ENCODE measurements at regions not wholly inside any gene's neighbourhood (a gene's known extent, or its start where the extent isn't known, plus 50 kb on each side); places are given as distances from the start of the nearest gene placed in this dataset.

- TF ChIP-seq ZNF449 (CRISPR knock-in tag; IDR thresholded peaks at IDR 0.05) (no peak), KDM5B (IDR thresholded peaks at IDR 0.05; ENCODE audit: insufficient replicate concordance, low read depth, low read length) (no peak), BACH1 (tag; IDR thresholded peaks at IDR 0.05) (no peak)
These were observed 347.9 kb upstream of the HS6ST1 start (continued) for GRCh38 chr2:128666596-128666995.

- TF ChIP-seq MYC (IDR thresholded peaks at IDR 0.05; ENCODE audit: low read depth, low read length) (no peak), MYC (CRISPR knock-in tag; IDR thresholded peaks at IDR 0.05; ENCODE audit: borderline replicate concordance, low read depth) (no peak), SETDB1 (IDR thresholded peaks at IDR 0.05; ENCODE audit: low read length) (no peak), ELK1 (CRISPR knock-in tag; IDR thresholded peaks at IDR 0.05) (no peak), STAT6 (CRISPR knock-in tag; IDR thresholded peaks at IDR 0.05) (no peak), POLR2H (tag; IDR thresholded peaks at IDR 0.05; ENCODE audit: low read depth) (no peak), TFE3 (CRISPR knock-in tag; IDR thresholded peaks at IDR 0.05) (no peak), BCOR (IDR thresholded peaks at IDR 0.05) (no peak), KDM4B (IDR thresholded peaks at IDR 0.05; ENCODE audit: borderline replicate concordance in 2 of 2, low read depth in 1 of 2) (no peak), ZNF76 (CRISPR knock-in tag; IDR thresholded peaks at IDR 0.05; ENCODE audit: borderline replicate concordance) (no peak), ZNF41 (CRISPR knock-in tag; conservative IDR thresholded peaks at IDR 0.05) (no peak), ILK (tag; IDR thresholded peaks at IDR 0.05; ENCODE audit: borderline replicate concordance, low read depth) (no peak)
- no TSS peak for BruUV-seq (replicated peaks)
- WGBS (ENCODE audit: insufficient coverage, low coverage, missing lambda C conversion rate): 0% methylated on average over 7 of the region's 7 CpGs
- FAIRE-seq: no peak
- in situ Hi-C loops (cut with MboI): no loop called here
- H3K4me1 ChIP-seq (replicated peaks in 1 of 2; ENCODE audit: control insufficient read depth in 2 of 2, insufficient read depth in 2 of 2, low read length in 2 of 2): no peaks in the 10 kb centered on the region
- H3K4me3 ChIP-seq: no peak overlapping the region
- intact Hi-C loops (cut with micrococcal nuclease): no loop called here
- no peak overlapping the region for H3K4me2 ChIP-seq (ENCODE audit: insufficient read depth, low read length)
- no peak for DNase-seq (ENCODE audit: extremely low read depth in 1 of 4, low spot score in 3 of 4)
- no peak overlapping the region for H2AFZ ChIP-seq (ENCODE audit: low read depth, low read length)
- no peaks in the 10 kb centered on the region for H3K36me3 ChIP-seq (ENCODE audit: control insufficient read depth, insufficient read depth, low read length)
- H3K9ac ChIP-seq (ENCODE audit: insufficient read depth in 1 of 2, low read depth in 2 of 2, low read length in 2 of 2): no peak overlapping the region
- ChIA-PET POLR2A (no interaction called here), CTCF (ENCODE audit: low intra/inter-chr PET ratio) (interaction anchor here (0.7 kb wide), 1 partner anchor 200 kb away, joined by 3 read pairs; no protein-coding TSS in a partner anchor)
- peaks cover 0 to 20% of the 10 kb centered on the region in 2 experiments; a peak in 2 of 5 replicates for H3K27me3 ChIP-seq (ENCODE audit: control insufficient read depth in 2 of 2, insufficient read depth in 2 of 2, low read length in 2 of 2)
- no peaks in the 10 kb centered on the region for H3K9me3 ChIP-seq (replicated peaks; ENCODE audit: control insufficient read depth, insufficient read depth, low read depth, low read length)
- H4K20me1 ChIP-seq (replicated peaks; ENCODE audit: control insufficient read depth, insufficient read depth, low read length): no peaks in the 10 kb centered on the region
- no peak overlapping the region for H3K27ac ChIP-seq (ENCODE audit: extremely low read depth, low read depth, low read length)
- H3K9me1 ChIP-seq (ENCODE audit: control insufficient read depth, insufficient read depth, low read length): no peaks in the 10 kb centered on the region
- ATAC-seq: no peak
- no peaks in the 10 kb centered on the region for H3K79me2 ChIP-seq (ENCODE audit: control insufficient read depth, insufficient read depth, low read length)
These were observed 348.7 kb upstream of the HS6ST1 start for GRCh38 chr2:128667391-128667790.
